Gastroesophageal sphincter (tissue), 3 donors: ENCODE measurements at regions not wholly inside any gene's neighbourhood (a gene's known extent, or its start where the extent isn't known, plus 50 kb on each side); places are given as distances from the start of the nearest gene placed in this dataset.

Source experiments
- EP300 ChIP-seq: sonication (generic); formaldehyde crosslinking; IDR thresholded peaks from one replicate; pipeline ENCODE4 v1.6.1; 2017; ENCODE audit warnings: antibody characterized with exemption, mild to moderate bottlenecking
- POLR2A ChIP-seq, 2 donors: fragments of 450-650 bp; IDR thresholded peaks; one replicate each; pipeline ENCODE4 v1.6.1; 2017; ENCODE audit warnings: antibody characterized with exemption in 2 of 2, mild to moderate bottlenecking in 2 of 2, moderate library complexity in 1 of 2
- POLR2AphosphoS5 ChIP-seq: sonication (generic); formaldehyde crosslinking; IDR thresholded peaks from one replicate; pipeline ENCODE4 v1.6.1; 2017; ENCODE audit warnings: antibody characterized with exemption
- TF ChIP-seq, protein P1 (sequence below), 4 experiments: fragments of 200-600 bp in 2 of 4; fragments of 450-650 bp in 2 of 4; sonication (generic) in 1 of 4; IDR thresholded peaks; one replicate each; pipeline ENCODE4 v1.5.1; 2017 to 2019; ENCODE audit warnings: antibody characterized with exemption in 4 of 4, mild to moderate bottlenecking in 2 of 4, moderate library complexity in 2 of 4

DNA sequence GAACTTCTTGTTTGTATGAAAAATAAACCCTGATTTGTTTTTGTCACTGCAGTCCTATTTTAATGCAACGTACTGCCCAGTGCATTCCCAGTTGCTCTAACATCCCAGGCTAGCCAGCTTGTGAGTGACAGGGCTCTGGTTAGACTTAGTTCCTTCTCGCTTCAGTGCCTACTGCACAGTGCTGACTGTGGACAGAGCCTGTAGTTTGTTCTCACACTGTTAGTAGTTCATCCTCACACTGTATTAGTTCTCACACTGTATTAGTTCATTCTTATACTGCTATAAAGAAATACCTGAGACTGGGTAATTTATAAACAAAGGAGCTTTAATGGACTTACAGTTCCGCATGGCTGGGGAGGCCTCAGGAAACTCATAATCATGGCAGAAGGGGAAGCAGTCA lies 116.6 kb upstream of the SALL1 start:
- TF ChIP-seq, protein P1, sequence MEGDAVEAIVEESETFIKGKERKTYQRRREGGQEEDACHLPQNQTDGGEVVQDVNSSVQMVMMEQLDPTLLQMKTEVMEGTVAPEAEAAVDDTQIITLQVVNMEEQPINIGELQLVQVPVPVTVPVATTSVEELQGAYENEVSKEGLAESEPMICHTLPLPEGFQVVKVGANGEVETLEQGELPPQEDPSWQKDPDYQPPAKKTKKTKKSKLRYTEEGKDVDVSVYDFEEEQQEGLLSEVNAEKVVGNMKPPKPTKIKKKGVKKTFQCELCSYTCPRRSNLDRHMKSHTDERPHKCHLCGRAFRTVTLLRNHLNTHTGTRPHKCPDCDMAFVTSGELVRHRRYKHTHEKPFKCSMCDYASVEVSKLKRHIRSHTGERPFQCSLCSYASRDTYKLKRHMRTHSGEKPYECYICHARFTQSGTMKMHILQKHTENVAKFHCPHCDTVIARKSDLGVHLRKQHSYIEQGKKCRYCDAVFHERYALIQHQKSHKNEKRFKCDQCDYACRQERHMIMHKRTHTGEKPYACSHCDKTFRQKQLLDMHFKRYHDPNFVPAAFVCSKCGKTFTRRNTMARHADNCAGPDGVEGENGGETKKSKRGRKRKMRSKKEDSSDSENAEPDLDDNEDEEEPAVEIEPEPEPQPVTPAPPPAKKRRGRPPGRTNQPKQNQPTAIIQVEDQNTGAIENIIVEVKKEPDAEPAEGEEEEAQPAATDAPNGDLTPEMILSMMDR (IDR thresholded peaks at IDR 0.05), result no peak
- TF ChIP-seq POLR2A (IDR thresholded peaks at IDR 0.05) (no peak), POLR2AphosphoS5 (no peak), EP300 (no peak)
